ENCODE measurements at regions not wholly inside any gene's neighbourhood (a gene's known extent, or its start where the extent isn't known, plus 50 kb on each side); places are given as distances from the start of the nearest gene placed in this dataset.
"Not testable (repeated sequence)": the region's sequence is repeated elsewhere in the genome, so short reads cannot be mapped to it uniquely, and the experiment has no call there.

- no peak for DNase-seq (ENCODE audit: low read depth)
- TF ChIP-seq CTCF (conservative IDR thresholded peaks at IDR 0.05; ENCODE audit: low read length): no peak
- H3K4me3 ChIP-seq (ENCODE audit: low read length): no peak overlapping the region
These were observed 292.2 kb upstream of the TAC1 start for GRCh38 chr7:97439637-97440214.

DNA sequence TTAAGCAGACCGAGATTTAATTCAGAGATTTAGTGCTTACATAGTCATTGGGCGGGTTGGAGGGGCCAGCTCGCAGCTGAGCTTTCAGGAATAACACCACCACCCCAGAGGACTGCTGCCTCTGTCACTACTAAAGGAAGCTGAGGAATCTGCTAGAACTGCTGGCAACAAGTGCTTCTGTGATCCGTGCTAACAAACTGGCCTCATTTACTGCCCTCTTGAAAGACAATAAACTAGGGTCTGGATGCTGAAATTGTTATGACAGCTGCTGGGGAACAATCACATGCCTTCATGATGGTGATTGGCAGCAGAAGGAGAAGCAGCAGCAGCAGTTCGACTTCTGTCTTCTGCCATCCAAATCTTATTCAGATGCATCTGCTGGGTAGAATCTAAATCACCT is 285.5 kb upstream of the TAC1 start:
- no peak for TF ChIP-seq CTCF (conservative IDR thresholded peaks at IDR 0.05; ENCODE audit: low read length)
- no peak for DNase-seq (ENCODE audit: low read depth)
- H3K4me3 ChIP-seq (ENCODE audit: low read length): no peak overlapping the region

- not testable (repeated sequence) for H3K4me3 ChIP-seq (ENCODE audit: low read length); DNase-seq (ENCODE audit: low read depth)
These were observed 282.4 kb upstream of the TAC1 start for GRCh38 chr7:97449448-97449847.

DNA sequence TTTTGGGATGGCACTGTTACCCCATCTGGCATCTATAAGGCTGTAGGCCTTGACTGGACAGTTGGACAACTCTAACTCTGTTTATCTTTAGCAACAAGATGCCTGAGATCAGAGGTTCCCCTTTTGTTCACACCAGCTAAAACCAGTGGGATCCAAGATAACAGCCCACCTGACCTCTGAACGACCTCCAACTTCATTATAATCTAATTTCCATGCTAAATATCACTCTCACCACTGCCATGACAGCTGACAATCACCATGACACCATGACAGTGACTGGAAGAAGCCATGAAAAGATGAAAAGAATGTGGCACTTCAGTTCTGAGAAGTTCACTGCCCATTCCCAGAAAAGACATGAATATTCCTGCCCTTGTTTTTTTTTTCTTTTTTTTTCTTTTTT is 281.4 kb upstream of the TAC1 start:
- no peak for TF ChIP-seq CTCF (conservative IDR thresholded peaks at IDR 0.05; ENCODE audit: low read length)
- no peak overlapping the region for H3K4me3 ChIP-seq (ENCODE audit: low read length)
- DNase-seq (ENCODE audit: low read depth): no peak

DNA sequence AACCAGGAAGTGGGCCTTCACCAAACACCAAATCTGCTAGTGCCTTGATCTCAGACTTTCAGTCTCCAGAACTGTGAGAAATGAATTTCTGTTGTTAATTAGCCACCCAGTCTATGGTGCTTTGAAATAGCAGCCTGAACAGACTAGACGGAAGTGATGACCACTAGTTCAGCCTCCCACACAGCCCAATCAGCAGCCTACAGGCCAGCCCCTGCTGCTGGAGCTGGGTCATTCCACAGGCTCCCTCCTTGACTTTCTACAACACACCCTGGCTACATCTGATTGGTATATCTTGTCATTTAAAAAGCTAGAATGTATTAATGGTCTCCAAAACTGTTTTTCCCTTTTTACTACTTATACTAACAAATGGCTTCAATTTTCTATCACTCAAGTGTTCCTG is 277.2 kb upstream of the TAC1 start:
- no peak overlapping the region for H3K4me3 ChIP-seq (ENCODE audit: low read length)
- DNase-seq (ENCODE audit: low read depth): no peak
- TF ChIP-seq CTCF (conservative IDR thresholded peaks at IDR 0.05; ENCODE audit: low read length): no peak

GRCh38 chr7:97457054-97457453 is 274.8 kb upstream of the TAC1 start:
- DNase-seq (ENCODE audit: low read depth): no peak
- no peak overlapping the region for H3K4me3 ChIP-seq (ENCODE audit: low read length)
- TF ChIP-seq CTCF (conservative IDR thresholded peaks at IDR 0.05; ENCODE audit: low read length): no peak

DNA sequence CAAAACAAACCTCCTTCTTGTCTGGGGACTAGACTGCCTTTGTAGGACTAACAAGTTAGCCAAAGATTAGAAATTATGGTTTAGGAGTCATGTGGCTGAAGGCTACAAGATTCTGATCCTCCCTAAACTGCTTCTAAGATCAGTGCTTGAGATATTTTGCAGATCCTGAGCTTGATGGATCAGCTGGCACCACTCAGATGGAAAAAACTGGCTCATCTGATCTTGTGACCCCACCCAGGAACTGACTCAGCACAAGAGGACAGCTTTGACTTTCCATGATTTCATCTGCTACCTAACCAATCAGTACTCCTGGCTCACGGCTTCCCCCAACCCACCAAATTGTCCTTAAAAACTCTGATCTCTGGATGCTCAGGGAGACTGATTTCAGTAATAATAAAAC is 271.5 kb upstream of the TAC1 start:
- H3K4me3 ChIP-seq (ENCODE audit: low read length): no peak overlapping the region
- no peak for DNase-seq (ENCODE audit: low read depth)
- TF ChIP-seq CTCF (conservative IDR thresholded peaks at IDR 0.05; ENCODE audit: low read length): no peak

DNA sequence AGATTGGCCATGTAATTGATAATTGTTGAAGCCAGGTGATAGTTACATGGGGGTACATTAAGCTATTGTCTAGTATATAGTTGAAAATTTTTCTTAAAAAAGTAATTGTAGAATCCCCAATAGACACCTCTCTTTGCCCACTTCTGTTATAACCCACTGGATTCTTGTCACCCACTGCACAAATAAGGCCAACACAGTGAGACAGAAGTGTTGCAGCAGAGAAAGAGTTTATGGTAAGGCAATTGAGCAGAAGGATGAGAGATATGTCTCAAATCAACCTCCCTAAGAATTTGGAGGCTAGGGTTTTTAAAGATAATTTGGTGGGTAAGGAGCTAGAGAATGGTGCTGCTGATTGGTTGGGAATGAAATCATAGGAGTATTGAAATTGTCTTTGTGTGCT is 270.3 kb upstream of the TAC1 start:
- H3K4me3 ChIP-seq (ENCODE audit: low read length): no peak overlapping the region
- no peak for DNase-seq (ENCODE audit: low read depth)
- no peak for TF ChIP-seq CTCF (conservative IDR thresholded peaks at IDR 0.05; ENCODE audit: low read length)
